ENCODE measurements at regions not wholly inside any gene's neighbourhood (a gene's known extent, or its start where the extent isn't known, plus 50 kb on each side); places are given as distances from the start of the nearest gene placed in this dataset.

- no peak for DNase-seq (ENCODE audit: low spot score)
These were observed 331.2 kb upstream of the FBXO33 start for GRCh38 chr14:39763402-39763890.

- no peak for DNase-seq (ENCODE audit: low spot score)
These were observed 330.6 kb upstream of the FBXO33 start for GRCh38 chr14:39762576-39763401.

GRCh38 chr14:39755269-39755878 is 323.1 kb upstream of the FBXO33 start:
- no peak for DNase-seq (ENCODE audit: low spot score)

- no peak for DNase-seq (ENCODE audit: low spot score)
These were observed 308.2 kb upstream of the FBXO33 start for GRCh38 chr14:39740454-39740853.

- no peak for DNase-seq (ENCODE audit: low spot score)
These were observed 307.6 kb upstream of the FBXO33 start for GRCh38 chr14:39739796-39740195.

GRCh38 chr14:39734306-39734705 is 302.1 kb upstream of the FBXO33 start:
- DNase-seq (ENCODE audit: low spot score): no peak

- DNase-seq (ENCODE audit: low spot score): no peak
These were observed 301.5 kb upstream of the FBXO33 start for GRCh38 chr14:39733741-39734140.

- no peak for DNase-seq (ENCODE audit: low spot score)
These were observed 299.7 kb upstream of the FBXO33 start for GRCh38 chr14:39731912-39732311.

GRCh38 chr14:39726563-39726962 is 294.3 kb upstream of the FBXO33 start:
- DNase-seq (ENCODE audit: low spot score): no peak

- DNase-seq (ENCODE audit: low spot score): no peak
These were observed 290.5 kb upstream of the FBXO33 start for GRCh38 chr14:39722547-39723273.

GRCh38 chr14:39716987-39717570 is 284.8 kb upstream of the FBXO33 start:
- no peak for DNase-seq (ENCODE audit: low spot score)

- DNase-seq (ENCODE audit: low spot score): no peak
These were observed 280.2 kb upstream of the FBXO33 start for GRCh38 chr14:39712293-39712999.

- DNase-seq (ENCODE audit: low spot score): no peak
These were observed 272.4 kb upstream of the FBXO33 start for GRCh38 chr14:39704594-39704993.

- no peak for DNase-seq (ENCODE audit: low spot score)
These were observed 262.1 kb upstream of the FBXO33 start for GRCh38 chr14:39694341-39694740.

GRCh38 chr14:39683691-39684260 is 251.5 kb upstream of the FBXO33 start:
- no peak for DNase-seq (ENCODE audit: low spot score)

GRCh38 chr14:39682582-39682981 is 250.3 kb upstream of the FBXO33 start:
- no peak for DNase-seq (ENCODE audit: low spot score)

- no peak for DNase-seq (ENCODE audit: low spot score)
These were observed 249.7 kb upstream of the FBXO33 start for GRCh38 chr14:39681782-39682399.

GRCh38 chr14:39680777-39681176 is 248.5 kb upstream of the FBXO33 start:
- no peak for DNase-seq (ENCODE audit: low spot score)

GRCh38 chr14:39673734-39674133 is 241.5 kb upstream of the FBXO33 start:
- DNase-seq (ENCODE audit: low spot score): no peak

GRCh38 chr14:39673270-39673711 is 241.1 kb upstream of the FBXO33 start:
- no peak for DNase-seq (ENCODE audit: low spot score)

GRCh38 chr14:39668449-39668848 is 236.2 kb upstream of the FBXO33 start:
- no peak for DNase-seq (ENCODE audit: low spot score)

Measured in hematopoietic multipotent progenitor cell treated with erythropoietin and hydrocortisone succinate and interleukin-3 and kit ligand, for 15 days (in vitro differentiated cells).